HCT116 (cell line): ENCODE measurements at regions not wholly inside any gene's neighbourhood (a gene's known extent, or its start where the extent isn't known, plus 50 kb on each side); places are given as distances from the start of the nearest gene placed in this dataset.

Source experiments
- ATAC-seq: fragments of 200-7000 bp; cut with Tn5 transposase; 2 replicates; pipeline ENCODE4 v1.9.1; 2020; ENCODE audit warnings: mild to moderate bottlenecking, moderate library complexity
- BruUV-seq: library from RNA; stranded (reverse); fragments of 400-500 nt; replicated peaks from 2 replicates; lab custom pipeline; 2021; lab: Mats Ljungman, UMichigan
- CTCF ChIA-PET: fragments of 300-600 bp; sonication (Branson Sonifier 250); formaldehyde crosslinking; loops from one replicate; lab custom pipeline; 2021; ENCODE audit warnings: antibody characterized with exemption; lab: Charles Lee
- POLR2A ChIA-PET: fragments of 300-600, 350-600 bp; sonication (Branson Sonifier 250); formaldehyde crosslinking; loops from one replicate; lab custom pipeline; 2021; ENCODE audit warnings: antibody characterized with exemption; lab: Charles Lee
- RAD21 ChIA-PET, 2 experiments: fragments of 300-600 bp; sonication (Branson Sonifier 250); formaldehyde crosslinking; loops; one replicate each; lab custom pipeline; 2023; ENCODE audit warnings: low total read pairs in 2 of 2; ENCODE audit not compliant: uncharacterized antibody in 2 of 2, unreplicated experiment in 2 of 2, low non-redundant PET in 1 of 2; lab: Charles Lee
- DNase-seq: peaks from one replicate; pipeline ENCODE4 v3.0.0-alpha.2; 2010; ENCODE audit warnings: low read depth, low spot score
- H2AFZ ChIP-seq: fragments of 200-600 bp; shearing (Covaris generic), sonication (generic); 2 replicates; pipeline ENCODE4 v1.6.1; 2017; ENCODE audit warnings: low read depth, mixed run types, mixed read lengths, antibody characterized with exemption, low read length; ENCODE audit not compliant: poor library complexity, severe bottlenecking
- H3K27ac ChIP-seq: 2 replicates; pipeline ENCODE4 v1.5.1; 2012; ENCODE audit warnings: low read depth, low read length
- H3K27me3 ChIP-seq: fragments of 200-600 bp; sonication (generic); 2 replicates; pipeline ENCODE4 v1.6.1; 2016; ENCODE audit warnings: mixed run types, low read length, mixed read lengths; ENCODE audit not compliant: insufficient read depth
- H3K36me3 ChIP-seq, 2 experiments: fragments of 200-500 bp in 1 of 2; fragments of 200-600 bp in 1 of 2; sonication (Bioruptor generic) in 1 of 2; sonication (generic) in 1 of 2; 2 replicates each; pipeline versions ENCODE4 v1.5.1 to v1.6.1; 2014 to 2016; ENCODE audit warnings: low read length in 2 of 2, inconsistent platforms in 1 of 2, mixed read lengths in 1 of 2, mixed run types in 1 of 2; ENCODE audit not compliant: insufficient read depth in 2 of 2, control insufficient read depth in 1 of 2
- H3K4me1 ChIP-seq, 2 experiments: fragments of 200-600 bp in 1 of 2; sonication (generic) in 1 of 2; 2 replicates each; pipeline versions ENCODE4 v1.5.1 to v1.6.1; 2012 to 2017; ENCODE audit warnings: low read length in 2 of 2, inconsistent platforms in 1 of 2, mild to moderate bottlenecking in 1 of 2, mixed read lengths in 1 of 2, mixed run types in 1 of 2, moderate library complexity in 1 of 2; ENCODE audit not compliant: insufficient read depth in 2 of 2, control insufficient read depth in 1 of 2
- H3K4me2 ChIP-seq: fragments of 200-600 bp; sonication (generic); 2 replicates; pipeline ENCODE4 v1.6.1; 2017; ENCODE audit warnings: mixed run types, low read length, mixed read lengths
- H3K4me3 ChIP-seq, 2 experiments: fragments of 200-600 bp in 1 of 2; sonication (generic) in 1 of 2; replicated peaks in 1 of 2; 2 replicates each; pipeline ENCODE4 v1.5.1; 2011 to 2016; ENCODE audit warnings: low read length in 2 of 2, control low read depth in 1 of 2, low read depth in 1 of 2, mild to moderate bottlenecking in 1 of 2, mixed read lengths in 1 of 2, mixed run types in 1 of 2
- H3K79me2 ChIP-seq: fragments of 200-600 bp; sonication (generic); 2 replicates; pipeline ENCODE4 v1.6.1; 2017; ENCODE audit warnings: mild to moderate bottlenecking, mixed run types, low read length, moderate library complexity, mixed read lengths; ENCODE audit not compliant: insufficient read depth
- H3K9ac ChIP-seq: fragments of 200-600 bp; sonication (generic); 2 replicates; pipeline ENCODE4 v1.6.1; 2016; ENCODE audit warnings: low read length, mixed read lengths
- H3K9me2 ChIP-seq: fragments of 200-600 bp; sonication (generic), shearing (Covaris generic); 2 replicates; pipeline ENCODE4 v1.6.1; 2017; ENCODE audit warnings: mixed run types, mild to moderate bottlenecking, moderate library complexity; ENCODE audit not compliant: insufficient read depth
- H3K9me3 ChIP-seq, 2 experiments: fragments of 200-500 bp in 1 of 2; fragments of 200-600 bp in 1 of 2; sonication (Bioruptor generic) in 1 of 2; sonication (generic) in 1 of 2; 2 replicates each; pipeline ENCODE4 v1.6.1; 2014 to 2017; ENCODE audit warnings: low read length in 2 of 2, mixed read lengths in 2 of 2, inconsistent platforms in 1 of 2, low read depth in 1 of 2, mild to moderate bottlenecking in 1 of 2, mixed run types in 1 of 2, moderate library complexity in 1 of 2; ENCODE audit not compliant: control insufficient read depth in 1 of 2, insufficient read depth in 1 of 2
- H4K20me1 ChIP-seq: fragments of 200-600 bp; sonication (generic), shearing (Covaris generic); 2 replicates; pipeline ENCODE4 v1.6.1; 2017; ENCODE audit warnings: mixed run types, mild to moderate bottlenecking, moderate library complexity; ENCODE audit not compliant: insufficient read depth
- ATF3 ChIP-seq: IDR thresholded peaks from 2 replicates; pipeline ENCODE4 v1.6.1; 2012
- CBX3 ChIP-seq: IDR thresholded peaks from 2 replicates; pipeline ENCODE4 v1.6.1; 2012; ENCODE audit warnings: low read depth
- CEBPB ChIP-seq: IDR thresholded peaks from 2 replicates; pipeline ENCODE4 v1.6.1; 2012; ENCODE audit warnings: low read depth
- EGR1 ChIP-seq: IDR thresholded peaks from 2 replicates; pipeline ENCODE4 v1.6.1; 2012; ENCODE audit warnings: low read depth
- EZH2 ChIP-seq: fragments of 200-600 bp; sonication (generic); IDR thresholded peaks from 2 replicates; pipeline ENCODE4 v1.6.1; 2017; ENCODE audit warnings: antibody characterized with exemption, mixed run types
- EZH2phosphoT487 ChIP-seq: fragments of 200-600 bp; IDR thresholded peaks from 2 replicates; pipeline ENCODE4 v1.6.1; 2018; ENCODE audit warnings: antibody characterized with exemption, borderline replicate concordance
- FOSL1 ChIP-seq: IDR thresholded peaks from 2 replicates; pipeline ENCODE4 v1.6.1; 2012; ENCODE audit warnings: low read depth
- JUND ChIP-seq: IDR thresholded peaks from 2 replicates; pipeline ENCODE4 v1.6.1; 2012
- MAX ChIP-seq: IDR thresholded peaks from 2 replicates; pipeline ENCODE4 v1.6.1; 2012
- POLR2A ChIP-seq: IDR thresholded peaks from 2 replicates; pipeline ENCODE4 v1.7.0; 2011; ENCODE audit warnings: borderline replicate concordance; ENCODE audit not compliant: insufficient read depth, insufficient read length; ENCODE audit errors: extremely low read depth
- POLR2AphosphoS5 ChIP-seq: IDR thresholded peaks from 2 replicates; pipeline ENCODE4 v1.6.1; 2011; ENCODE audit warnings: mild to moderate bottlenecking, low read depth, low read length, moderate library complexity
- RAD21 ChIP-seq: IDR thresholded peaks from 2 replicates; pipeline ENCODE4 v1.6.1; 2012; ENCODE audit warnings: low read depth, mild to moderate bottlenecking
- REST ChIP-seq: IDR thresholded peaks from 2 replicates; pipeline ENCODE4 v1.6.1; 2012; ENCODE audit warnings: low read depth
- SIN3A ChIP-seq: IDR thresholded peaks from 2 replicates; pipeline ENCODE4 v1.6.1; 2012; ENCODE audit warnings: low read depth
- SRF ChIP-seq: IDR thresholded peaks from 2 replicates; pipeline ENCODE4 v1.6.1; 2012; ENCODE audit warnings: low read depth
- ZFX ChIP-seq: fragments of 450-650 bp; IDR thresholded peaks from 2 replicates; pipeline ENCODE4 v1.6.1; 2017
- ZNF274 ChIP-seq: fragments of 200-500 bp; sonication (Bioruptor generic); IDR thresholded peaks from 2 replicates; pipeline ENCODE4 v1.6.1; 2014; ENCODE audit warnings: mild to moderate bottlenecking, low read depth, low read length, inconsistent platforms
- intact Hi-C: fragments of 100-400 bp; cut with micrococcal nuclease; formaldehyde crosslinking; loops from 2 replicates; pipeline ENCODE4 v1.10.0; 2022

- DNase-seq, result no peak
- no peak for ATAC-seq
- POLR2A ChIA-PET, result no interaction called here
- H3K27me3 ChIP-seq, result peaks cover 37% of the 10 kb centered on the region
- no peak overlapping the region for H3K4me3 ChIP-seq
- no peaks in the 10 kb centered on the region for H4K20me1 ChIP-seq
- no peak overlapping the region for H3K4me2 ChIP-seq
- H3K9me2 ChIP-seq, result no peaks in the 10 kb centered on the region
- H3K79me2 ChIP-seq, result no peaks in the 10 kb centered on the region
- no peak overlapping the region for H3K9ac ChIP-seq
- no peaks in the 10 kb centered on the region for H3K9me3 ChIP-seq
- TF ChIP-seq JUND (no peak), CEBPB (no peak), SRF (no peak), FOSL1 (no peak), EGR1 (no peak), EZH2 (no peak), RAD21 (no peak), MAX (no peak), ZNF274 (no peak), SIN3A (no peak), EZH2phosphoT487 (no peak), CBX3 (no peak)
- intact Hi-C loops, result no loop called here
- RAD21 ChIA-PET, result no interaction called here
- CTCF ChIA-PET, result no interaction called here
- H3K27ac ChIP-seq, result no peak overlapping the region
- H2AFZ ChIP-seq, result no peak overlapping the region
- no peaks in the 10 kb centered on the region for H3K36me3 ChIP-seq
- H3K4me1 ChIP-seq, result no peaks in the 10 kb centered on the region
- no TSS peak for BruUV-seq
These were observed 510.5 kb downstream of the CCSER2 start for GRCh38 chr10:84838851-84839250.

GRCh38 chr10:84842593-84842992 is 514.2 kb downstream of the CCSER2 start:
- intact Hi-C loops, result loop anchor here (10.0 kb wide), 1 partner anchor 1532 kb away; no protein-coding TSS in a partner anchor
- Histone ChIP-seq H3K9me2 (no peaks in the 10 kb centered on the region), H3K9ac (no peak overlapping the region), H3K27ac (no peak overlapping the region), H2AFZ (no peak overlapping the region), H4K20me1 (no peaks in the 10 kb centered on the region), H3K4me2 (no peak overlapping the region), H3K4me3 (no peak overlapping the region), H3K4me1 (no peaks in the 10 kb centered on the region), H3K27me3 (peaks cover 28% of the 10 kb centered on the region; the same call in 1 of the 2 replicates), H3K79me2 (no peaks in the 10 kb centered on the region), H3K36me3 (no peaks in the 10 kb centered on the region), H3K9me3 (no peaks in the 10 kb centered on the region)
- ChIA-PET POLR2A (no interaction called here), RAD21 (no interaction called here), CTCF (no interaction called here)
- TF ChIP-seq CBX3 (no peak), EGR1 (no peak), REST (no peak), POLR2A (no peak), JUND (no peak), EZH2phosphoT487 (no peak), POLR2AphosphoS5 (no peak), ATF3 (no peak), SIN3A (no peak), ZFX (no peak), RAD21 (no peak)
- ATAC-seq, result no peak
- DNase-seq, result no peak
- no TSS peak for BruUV-seq
